ENCODE measurements at regions not wholly inside any gene's neighbourhood (a gene's known extent, or its start where the extent isn't known, plus 50 kb on each side); places are given as distances from the start of the nearest gene placed in this dataset.

DNA sequence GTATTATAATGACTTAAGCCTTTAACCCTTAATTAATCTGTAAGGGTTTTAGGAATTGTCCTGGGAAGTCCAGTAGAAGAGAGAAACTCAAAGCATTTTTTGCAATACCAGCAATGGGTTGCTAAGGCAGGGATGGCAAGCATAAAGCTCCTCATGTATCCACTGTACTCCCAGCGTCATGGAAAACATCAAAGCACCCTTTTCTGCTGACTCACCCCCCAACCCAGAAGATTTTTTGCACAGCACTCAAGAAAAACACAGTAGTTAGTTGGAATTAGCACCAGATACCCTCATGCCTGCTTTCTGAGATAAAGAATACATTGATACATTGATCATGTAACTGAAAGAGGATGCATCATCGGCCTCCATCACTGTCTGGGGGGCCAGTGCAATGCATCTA is 199.1 kb upstream of the CNOT2 start:
- DNase-seq (ENCODE audit: low spot score in 2 of 2), result no peak
- H3K27ac ChIP-seq, result no peak overlapping the region
- no peaks in the 10 kb centered on the region for H3K36me3 ChIP-seq
- H3K4me3 ChIP-seq, result no peak overlapping the region
- no peak for TF ChIP-seq POLR2AphosphoS5 (IDR thresholded peaks at IDR 0.05)
- no peak for TF ChIP-seq POLR2A (IDR thresholded peaks at IDR 0.05)
- no peak for TF ChIP-seq CTCF (IDR thresholded peaks at IDR 0.05)
- intact Hi-C loops (cut with DNase I; ENCODE audit: low total_unique reads), result no loop called here
- H3K27me3 ChIP-seq, result no peaks in the 10 kb centered on the region
- no peaks in the 10 kb centered on the region for H3K9me3 ChIP-seq
- no peaks in the 10 kb centered on the region for H3K4me1 ChIP-seq

GRCh38 chr12:70045036-70045435 is 198.2 kb upstream of the CNOT2 start:
- intact Hi-C loops (cut with DNase I; ENCODE audit: low total_unique reads), result no loop called here
- TF ChIP-seq POLR2A (IDR thresholded peaks at IDR 0.05) (no peak), POLR2AphosphoS5 (IDR thresholded peaks at IDR 0.05) (no peak), CTCF (IDR thresholded peaks at IDR 0.05) (no peak)
- Histone ChIP-seq H3K27ac (no peak overlapping the region), H3K4me3 (no peak overlapping the region), H3K4me1 (no peaks in the 10 kb centered on the region), H3K9me3 (no peaks in the 10 kb centered on the region), H3K36me3 (no peaks in the 10 kb centered on the region), H3K27me3 (no peaks in the 10 kb centered on the region)
- DNase-seq (ENCODE audit: low spot score in 2 of 2), result no peak

DNA sequence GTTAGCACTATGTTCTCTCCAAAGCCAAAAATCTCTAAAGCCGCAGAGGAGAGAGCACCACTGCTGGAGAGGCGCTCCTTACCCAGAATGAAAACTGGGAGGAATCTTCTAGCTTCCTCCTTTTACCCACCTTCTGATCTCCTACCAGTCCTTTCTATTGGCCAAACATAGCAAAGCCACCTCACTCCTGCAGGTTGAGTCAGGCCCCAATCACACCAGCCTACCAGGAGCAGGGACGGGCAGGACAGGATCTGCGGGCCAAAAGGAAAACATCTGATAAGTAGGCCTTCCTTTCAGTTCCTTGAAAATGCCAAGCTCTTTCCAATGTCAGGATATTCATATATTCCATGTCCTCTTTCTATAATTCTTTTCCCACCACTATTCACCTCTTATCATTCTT is 197.7 kb upstream of the CNOT2 start:
- intact Hi-C loops (cut with DNase I; ENCODE audit: low total_unique reads), result no loop called here
- no peak for DNase-seq (ENCODE audit: low spot score in 2 of 2)
- no peaks in the 10 kb centered on the region for H3K9me3 ChIP-seq
- H3K36me3 ChIP-seq, result no peaks in the 10 kb centered on the region
- no peaks in the 10 kb centered on the region for H3K27me3 ChIP-seq
- no peak overlapping the region for H3K27ac ChIP-seq
- no peak for TF ChIP-seq CTCF (IDR thresholded peaks at IDR 0.05)
- TF ChIP-seq POLR2A (IDR thresholded peaks at IDR 0.05), result no peak
- no peak for TF ChIP-seq POLR2AphosphoS5 (IDR thresholded peaks at IDR 0.05)
- H3K4me3 ChIP-seq, result no peak overlapping the region
- no peaks in the 10 kb centered on the region for H3K4me1 ChIP-seq

DNA sequence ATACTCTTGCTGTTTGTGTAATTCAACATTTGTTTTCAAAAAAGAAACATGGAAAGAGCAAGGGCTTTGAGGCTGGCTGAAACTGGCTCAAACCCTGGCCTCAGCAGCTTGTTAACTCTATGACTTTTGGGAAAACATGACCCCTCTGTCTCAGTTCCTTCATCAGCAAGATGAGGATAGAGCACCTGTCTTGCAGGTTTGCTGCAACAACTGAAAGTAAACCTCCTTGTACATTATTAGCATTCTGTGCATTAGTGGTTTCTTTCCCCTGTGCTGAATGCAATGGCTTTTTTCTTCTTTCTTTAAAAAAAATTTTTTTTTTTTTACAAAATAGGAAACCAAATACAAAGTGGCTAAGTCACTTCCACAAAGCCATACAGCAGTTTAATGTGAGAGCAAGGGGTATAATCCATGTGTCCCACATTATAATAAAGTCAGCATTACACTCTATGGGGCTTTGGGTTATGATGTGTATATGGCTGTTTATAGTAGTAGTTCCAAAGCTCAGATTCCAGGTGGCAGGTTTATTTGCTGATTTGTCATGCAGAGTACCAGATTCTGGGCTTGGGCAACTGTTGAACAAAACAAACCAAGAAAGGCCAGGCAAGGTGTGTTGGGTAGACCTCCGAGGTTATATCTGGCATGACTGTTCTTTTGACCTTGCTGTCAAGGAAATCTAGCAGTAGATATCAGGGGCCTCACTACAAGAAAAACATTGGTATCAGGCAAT is 194.5 kb upstream of the CNOT2 start:
- no peak overlapping the region for H3K27ac ChIP-seq
- H3K4me1 ChIP-seq, result no peaks in the 10 kb centered on the region
- H3K36me3 ChIP-seq, result no peaks in the 10 kb centered on the region
- H3K4me3 ChIP-seq, result no peak overlapping the region
- intact Hi-C loops (cut with DNase I; ENCODE audit: low total_unique reads), result no loop called here
- H3K27me3 ChIP-seq, result no peaks in the 10 kb centered on the region
- TF ChIP-seq POLR2A (IDR thresholded peaks at IDR 0.05) (no peak), POLR2AphosphoS5 (IDR thresholded peaks at IDR 0.05) (no peak), CTCF (IDR thresholded peaks at IDR 0.05) (no peak)
- no peaks in the 10 kb centered on the region for H3K9me3 ChIP-seq
- DNase-seq (ENCODE audit: low spot score in 2 of 2), result no peak

- DNase-seq (ENCODE audit: low spot score in 2 of 2), result no peak
- intact Hi-C loops (cut with DNase I; ENCODE audit: low total_unique reads), result no loop called here
- H3K4me1 ChIP-seq, result no peaks in the 10 kb centered on the region
- no peak overlapping the region for H3K4me3 ChIP-seq
- TF ChIP-seq POLR2A (IDR thresholded peaks at IDR 0.05), result no peak
- H3K27me3 ChIP-seq, result no peaks in the 10 kb centered on the region
- no peak overlapping the region for H3K27ac ChIP-seq
- no peaks in the 10 kb centered on the region for H3K9me3 ChIP-seq
- no peaks in the 10 kb centered on the region for H3K36me3 ChIP-seq
Measured at GRCh38 chr12:70049596-70050360, 193.5 kb upstream of the CNOT2 start.

Data from breast epithelium (tissue), 4 donors.